Loucy (cell line): ENCODE measurements at regions not wholly inside any gene's neighbourhood (a gene's known extent, or its start where the extent isn't known, plus 50 kb on each side); places are given as distances from the start of the nearest gene placed in this dataset.

Experiments
- CTCF ChIP-seq: fragments of 200-600 bp; sonication (generic); conservative IDR thresholded peaks from 2 replicates; pipeline ENCODE4 v1.5.1; 2014; ENCODE audit warnings: mild to moderate bottlenecking, antibody characterized with exemption, low read length
- EZH2phosphoT487 ChIP-seq: fragments of 200-600 bp; IDR thresholded peaks from 2 replicates; pipeline ENCODE4 v1.6.1; 2018; ENCODE audit warnings: antibody characterized with exemption, mild to moderate bottlenecking, moderate library complexity, borderline replicate concordance

GRCh38 chr10:8311526-8312070 is 257.1 kb downstream of the GATA3 start:
- TF ChIP-seq CTCF, result no peak
- TF ChIP-seq EZH2phosphoT487, result no peak
